Inferior parietal cortex (tissue), 1 donor: ENCODE measurements at regions not wholly inside any gene's neighbourhood (a gene's known extent, or its start where the extent isn't known, plus 50 kb on each side); places are given as distances from the start of the nearest gene placed in this dataset.

ENCODE experiments used
- DNase-seq: peaks from one replicate; pipeline ENCODE4 v3.0.0-alpha.2; 2016; ENCODE audit errors: extremely low spot score

DNA sequence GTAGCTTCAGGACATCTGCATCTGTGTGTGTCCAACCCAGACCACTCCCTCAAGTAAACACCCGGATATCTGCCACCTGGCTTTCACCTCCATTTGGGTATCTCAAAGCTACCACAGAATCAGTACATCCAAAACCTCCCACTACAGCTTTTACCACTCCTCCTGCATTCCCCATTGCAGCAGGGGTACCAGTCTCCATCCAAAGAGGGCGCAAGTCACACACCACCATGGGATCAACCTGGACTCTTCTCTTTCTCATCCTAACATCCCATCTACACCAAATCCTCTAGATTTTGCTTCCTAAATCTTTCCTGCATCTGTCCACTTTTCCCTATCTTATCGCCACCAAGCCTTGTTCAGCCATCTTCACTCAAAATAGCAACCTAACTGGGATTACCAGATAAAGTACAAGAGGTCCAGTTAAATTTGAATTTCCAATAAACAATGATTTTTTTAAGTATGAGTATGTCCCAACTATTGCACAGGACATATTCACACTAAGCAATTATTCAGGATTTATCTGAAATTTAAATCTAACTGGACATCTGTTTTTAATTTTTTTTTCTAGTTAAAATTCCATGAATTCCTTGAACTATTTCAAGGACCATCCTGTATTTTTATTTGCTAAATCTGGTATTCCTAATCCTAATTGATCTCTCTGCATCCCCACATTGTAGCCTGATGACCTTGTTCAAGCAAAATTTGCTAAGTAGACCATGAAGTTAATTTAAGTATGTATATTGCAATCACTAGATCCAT lies 164.3 kb upstream of the MLN start:
- DNase-seq, result no peak

DNA sequence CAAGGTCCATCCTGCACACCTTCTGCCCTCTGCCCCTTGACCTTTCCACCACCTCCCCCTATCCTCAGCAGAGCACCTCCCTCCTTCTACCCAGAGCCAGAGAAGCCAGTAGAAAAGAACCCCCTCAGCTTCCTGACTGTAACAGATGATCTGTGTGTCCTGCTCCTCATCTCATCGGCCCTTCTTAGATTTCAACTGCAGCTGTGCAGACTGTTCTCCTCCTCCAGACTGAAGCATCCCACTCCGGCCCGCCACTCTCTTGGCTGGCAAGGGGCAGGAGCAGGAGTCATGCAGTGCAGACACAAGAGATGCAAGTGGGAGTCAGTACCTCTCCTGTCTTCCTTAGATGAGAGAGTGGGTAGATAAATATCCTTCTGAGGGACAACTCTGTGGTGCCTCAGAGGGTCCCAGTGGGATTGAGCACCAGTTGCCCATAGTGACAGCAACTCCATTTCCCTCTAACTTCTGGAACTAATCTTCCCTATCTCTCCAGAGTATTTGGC lies 163.5 kb upstream of the MLN start:
- no peak for DNase-seq

DNA sequence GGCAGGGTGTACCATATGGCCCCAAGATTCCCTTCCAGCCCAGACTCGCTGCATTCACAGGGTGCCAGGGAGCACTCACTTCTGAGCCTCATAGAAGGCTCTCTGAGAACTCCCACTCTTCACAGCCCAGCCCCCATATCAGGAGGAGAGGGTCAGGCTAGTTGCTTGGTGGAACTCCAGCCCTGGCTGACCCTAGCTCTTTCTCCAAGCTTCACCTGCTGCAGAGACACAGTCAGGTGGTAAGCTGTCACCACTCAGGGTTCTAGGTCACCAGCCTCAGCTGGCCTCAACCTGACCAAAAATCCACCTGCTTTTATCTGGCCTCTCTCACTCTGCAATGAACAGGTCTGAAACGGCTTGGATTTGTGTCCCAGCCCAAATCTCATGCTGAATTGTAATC lies 162.7 kb upstream of the MLN start:
- no peak for DNase-seq

DNA sequence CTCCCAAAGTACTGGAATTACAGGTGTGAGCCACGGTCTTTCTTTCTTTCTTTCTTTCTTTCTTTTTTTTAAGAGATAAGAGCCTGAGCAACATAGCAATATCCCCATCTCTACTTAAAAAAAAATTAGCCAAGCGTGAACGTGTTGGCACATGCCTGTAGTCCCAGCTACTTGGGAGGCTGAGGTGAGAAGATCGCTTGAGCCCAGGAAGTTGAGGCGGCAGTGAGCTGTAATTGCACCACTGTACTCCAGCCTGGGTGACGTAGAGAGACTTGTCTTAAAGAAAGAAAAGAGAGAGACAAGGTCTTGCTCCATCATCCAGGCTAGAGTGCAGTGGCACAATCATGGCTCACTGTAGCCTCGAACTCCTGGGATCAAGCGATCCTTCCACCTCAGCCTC lies 162.0 kb upstream of the MLN start:
- no peak for DNase-seq

DNA sequence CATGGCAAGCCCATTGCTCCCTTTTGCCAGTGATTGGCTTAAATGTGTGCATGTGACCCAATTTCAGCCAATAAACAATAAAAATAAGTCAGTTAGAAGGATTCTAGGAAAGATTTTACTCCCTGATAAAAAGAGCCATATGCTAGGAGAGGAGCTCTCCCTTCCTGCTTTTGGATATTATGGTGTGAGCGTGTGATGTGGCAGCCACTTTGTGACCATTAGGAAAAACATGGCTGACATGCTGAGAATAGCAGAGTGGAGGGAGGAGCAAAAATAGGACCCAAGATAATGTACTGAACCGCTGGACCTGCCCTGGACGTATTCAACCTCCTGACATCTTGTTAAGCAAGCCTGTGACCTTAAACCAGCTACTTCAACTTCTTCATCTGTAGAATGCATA lies 160.6 kb upstream of the MLN start:
- no peak for DNase-seq

DNA sequence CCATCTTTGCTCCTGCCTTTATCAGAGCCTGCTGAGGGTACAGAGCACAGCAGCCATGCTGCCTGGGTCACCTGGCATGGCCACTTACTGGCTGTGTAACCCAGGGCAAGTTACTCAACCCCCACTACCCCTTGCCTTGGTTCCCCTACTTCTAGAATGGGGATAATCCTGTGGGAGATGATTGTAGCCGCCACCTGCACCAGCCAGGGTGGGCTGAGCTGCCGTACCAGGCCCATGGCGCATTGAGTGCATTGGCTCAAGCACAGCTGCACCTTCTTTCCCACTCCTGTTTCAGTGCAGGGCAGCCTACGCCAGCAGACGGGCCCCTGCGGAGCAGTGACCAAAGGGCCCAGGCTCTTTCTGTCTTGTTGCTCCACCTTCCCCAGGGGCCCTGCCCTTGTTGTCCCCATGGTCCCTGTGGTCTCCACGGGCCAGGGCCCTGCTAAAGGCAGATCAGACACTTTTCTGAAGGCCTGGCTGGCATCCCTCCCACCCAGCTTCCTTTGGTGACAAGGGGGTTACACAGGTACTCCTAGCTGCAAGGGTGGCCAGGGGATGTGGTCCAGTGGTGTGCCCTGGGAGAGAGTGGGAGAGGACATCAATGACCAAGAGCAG lies 159.4 kb upstream of the MLN start:
- no peak for DNase-seq

DNA sequence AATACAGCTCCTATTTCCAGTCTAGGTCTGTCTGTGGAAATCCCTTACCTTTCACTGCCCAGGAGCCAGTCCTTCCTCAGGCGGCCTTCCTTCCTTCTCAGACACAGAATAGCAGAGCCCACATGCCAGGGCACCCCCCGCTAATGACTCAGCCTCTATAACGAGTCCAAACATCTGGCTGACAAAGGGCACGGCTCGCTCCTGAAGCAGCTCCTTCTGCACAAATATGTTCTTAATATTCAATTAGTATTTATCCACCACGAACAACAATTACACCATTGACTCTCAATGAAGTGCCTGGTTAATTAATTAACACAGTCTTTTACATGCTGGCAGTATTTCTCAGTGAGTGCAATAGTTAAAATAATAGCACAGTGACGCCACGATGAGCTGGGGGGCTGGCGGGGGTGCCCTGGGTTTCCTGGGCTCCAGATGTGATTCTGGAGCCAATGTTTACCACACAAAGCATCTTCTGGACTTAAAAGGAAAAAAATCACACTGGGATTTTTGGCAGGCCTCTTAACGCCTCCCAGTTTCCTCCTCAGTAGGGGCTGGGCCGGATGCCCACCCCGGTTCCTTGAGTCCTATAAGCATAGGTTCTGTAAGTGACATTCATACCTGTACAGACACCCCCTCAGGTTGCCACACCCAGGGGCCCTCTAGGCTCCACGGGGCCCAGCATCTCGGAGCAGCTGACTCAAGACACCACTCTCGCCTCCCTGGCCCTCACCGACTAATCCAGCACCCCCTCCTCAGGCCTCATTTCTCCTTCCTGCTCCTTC lies 158.6 kb upstream of the MLN start:
- no peak for DNase-seq

DNA sequence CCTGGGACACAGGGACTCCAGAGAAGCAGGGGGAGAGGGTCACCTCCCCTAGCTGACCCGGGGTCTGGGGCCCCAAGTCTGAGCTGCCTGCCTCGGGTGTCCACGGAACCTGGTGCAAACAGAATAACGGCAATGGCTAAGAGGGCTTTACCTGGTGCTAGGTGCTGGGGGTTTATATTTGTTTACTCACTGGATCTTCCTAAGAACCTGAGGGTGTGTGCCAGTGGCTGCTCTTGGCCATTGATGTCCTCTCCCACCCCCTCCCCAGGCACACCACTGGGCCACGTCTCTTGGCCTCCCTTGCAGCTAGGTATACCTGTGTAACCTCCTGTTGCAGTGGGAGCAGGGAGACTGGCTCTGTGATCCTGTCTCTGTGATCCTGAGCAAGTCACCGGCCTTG lies 157.9 kb upstream of the MLN start:
- DNase-seq, result no peak

DNA sequence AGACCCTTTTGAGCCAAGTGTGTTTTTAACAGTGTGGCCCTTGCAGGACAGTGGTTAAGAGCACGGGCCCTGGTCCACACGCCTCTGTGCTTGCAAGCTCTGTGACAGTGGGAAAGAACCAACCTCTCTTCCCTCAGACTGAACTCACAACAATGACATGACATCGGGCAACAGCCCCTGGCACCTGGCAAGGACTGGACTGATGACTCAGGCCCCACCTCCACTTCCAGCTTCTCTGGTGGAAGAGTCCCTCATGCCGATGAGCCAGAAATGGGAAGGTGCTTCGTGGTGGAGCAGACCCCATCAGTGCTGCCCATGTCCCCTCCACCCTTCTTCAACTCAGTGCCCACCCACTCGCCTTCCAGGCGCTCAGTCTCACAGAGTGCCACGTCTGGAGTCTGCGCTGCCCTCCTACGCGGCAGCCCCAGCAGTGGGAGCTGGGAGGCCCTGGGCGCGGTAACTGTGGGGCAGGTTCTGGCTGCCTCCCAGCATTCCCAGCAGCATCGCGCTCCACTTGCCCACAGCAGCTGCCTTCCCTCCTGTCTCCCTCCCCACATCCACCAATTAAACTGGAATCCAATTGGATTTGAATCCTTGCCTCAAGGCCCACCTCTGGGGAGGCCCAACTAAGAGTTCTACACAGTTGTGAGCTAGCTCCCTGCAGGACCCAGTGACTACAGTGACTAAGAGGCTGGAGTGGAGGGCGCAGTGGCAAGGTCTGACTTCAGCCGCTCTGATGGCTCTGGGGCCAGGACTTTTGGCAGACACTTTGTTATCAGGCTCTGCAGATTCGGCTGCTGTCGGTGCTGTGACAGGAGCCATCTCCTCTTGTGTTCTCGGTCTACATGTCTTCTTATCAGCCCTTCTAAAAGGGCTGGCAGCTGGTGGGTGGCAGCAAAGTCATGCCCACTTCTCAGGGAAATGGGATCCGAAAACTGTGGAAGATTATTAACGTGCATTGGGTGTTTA lies 156.8 kb upstream of the MLN start:
- DNase-seq, result no peak

DNA sequence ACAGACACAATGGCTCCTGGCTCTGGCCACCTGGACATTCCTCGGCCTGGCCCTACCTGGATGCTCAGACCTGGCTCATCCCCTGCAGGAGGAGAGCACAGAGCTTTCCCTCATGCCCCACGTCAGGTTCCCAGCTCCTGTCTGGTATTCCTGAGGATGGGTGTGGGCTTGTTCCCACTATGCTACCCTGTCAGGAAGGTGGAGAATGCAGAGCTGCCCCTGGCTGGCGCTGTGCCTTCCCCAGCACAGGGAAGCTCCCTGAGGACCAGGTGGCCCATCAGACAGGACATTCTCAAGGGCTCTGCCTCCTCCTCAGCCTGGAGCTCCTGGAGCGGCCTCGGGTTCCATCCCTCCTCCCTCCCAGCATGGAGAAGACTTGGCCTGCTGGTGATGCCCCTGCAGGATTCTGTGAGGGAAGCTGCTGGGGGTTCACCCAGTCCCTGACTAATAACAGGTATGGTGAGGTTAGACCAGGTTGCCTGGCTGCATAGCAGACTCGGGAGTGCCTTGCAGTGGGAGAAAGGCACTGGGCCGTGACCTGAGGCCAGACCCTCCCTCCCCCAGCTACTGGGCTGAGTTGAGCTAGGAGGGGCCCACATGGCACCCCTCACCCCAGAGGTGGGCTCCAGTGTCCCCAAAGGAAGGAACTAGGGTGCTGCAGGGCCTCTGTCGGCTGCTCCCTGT lies 156.0 kb upstream of the MLN start:
- DNase-seq, result no peak

DNA sequence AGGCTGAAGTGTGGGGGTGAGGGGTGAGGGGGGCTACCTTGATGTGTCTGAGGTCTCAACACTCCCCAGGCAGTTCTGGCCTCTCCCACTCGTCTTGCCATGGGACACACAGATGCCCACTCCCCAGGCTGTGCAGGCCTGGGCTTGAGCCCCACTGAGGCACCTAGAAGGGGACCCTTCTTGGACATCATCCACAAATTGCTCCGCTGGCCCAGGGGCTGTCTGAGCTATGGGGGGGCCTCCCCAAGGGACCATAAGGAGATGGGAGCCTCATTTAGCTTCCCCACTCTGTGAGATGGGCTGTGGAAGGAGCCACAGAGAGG lies 155.5 kb upstream of the MLN start:
- no peak for DNase-seq

DNA sequence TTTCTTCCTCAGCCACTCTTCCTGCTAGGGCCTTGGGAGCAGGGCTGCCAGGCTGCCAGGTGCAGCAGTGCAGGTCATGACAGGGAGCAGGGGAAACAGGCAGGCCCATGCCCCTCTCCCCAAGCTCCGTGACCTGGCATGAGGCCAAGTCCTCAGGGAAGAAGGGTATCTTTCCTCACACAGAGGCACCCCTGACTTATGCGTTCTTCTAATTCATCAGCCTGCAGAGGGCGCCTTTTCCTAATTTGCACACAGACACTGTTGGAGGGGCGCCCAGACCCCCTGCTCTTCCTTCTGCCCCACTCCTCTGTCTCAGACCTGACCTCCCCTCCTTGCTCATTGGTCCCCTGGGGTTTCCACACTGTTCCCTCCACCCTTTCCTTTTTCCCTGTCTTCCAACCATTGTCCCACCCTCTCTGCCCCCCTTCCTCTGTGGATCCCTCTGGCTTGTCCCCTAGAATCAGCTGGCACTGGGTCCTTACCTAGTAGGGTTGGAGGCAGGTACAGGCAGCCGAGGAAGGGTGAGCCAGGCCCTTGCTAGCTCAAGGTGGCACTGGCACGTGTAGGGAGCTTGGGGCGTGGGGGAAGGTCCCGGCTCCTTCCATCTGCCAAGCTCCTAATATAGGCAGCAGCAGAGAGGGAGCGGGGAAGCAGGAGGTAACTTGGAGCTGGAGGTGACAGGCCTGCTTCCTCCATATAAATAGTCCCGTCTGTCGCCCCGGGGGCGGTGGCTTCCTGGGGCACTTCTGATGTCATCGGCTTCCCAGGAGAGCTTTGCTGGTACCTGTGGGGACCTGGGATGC lies 154.9 kb upstream of the MLN start:
- DNase-seq, result no peak

DNA sequence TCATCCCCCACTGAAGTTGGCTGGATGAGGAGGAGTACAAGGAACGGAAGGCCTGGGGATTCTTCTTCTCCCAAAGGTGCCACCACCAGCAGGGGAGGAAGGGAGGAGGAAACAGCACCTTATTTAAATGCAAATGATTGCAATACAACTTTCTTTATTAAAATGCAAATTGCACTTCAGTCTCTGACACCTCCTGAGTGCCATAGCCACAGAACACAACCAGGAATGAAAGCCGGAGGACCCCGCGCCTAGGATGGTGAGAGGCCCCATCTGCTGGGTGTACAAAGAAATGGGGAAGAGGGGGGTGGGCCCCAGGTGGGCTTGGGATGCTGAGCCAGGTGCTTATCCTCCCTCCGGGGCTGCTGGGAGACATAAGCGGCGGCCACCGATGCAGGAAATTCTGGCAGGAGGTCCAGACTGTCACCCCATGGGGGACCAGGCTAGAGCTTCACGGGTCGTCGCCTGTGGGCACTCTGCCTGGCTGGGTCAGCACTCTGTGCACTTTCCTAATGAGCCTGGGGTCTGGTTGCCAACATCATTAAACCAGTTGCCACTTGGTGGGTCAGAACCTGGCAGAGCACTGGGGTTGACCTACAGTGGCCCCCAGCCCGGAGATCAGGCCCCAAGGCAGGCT lies 154.2 kb upstream of the MLN start:
- no peak for DNase-seq

DNA sequence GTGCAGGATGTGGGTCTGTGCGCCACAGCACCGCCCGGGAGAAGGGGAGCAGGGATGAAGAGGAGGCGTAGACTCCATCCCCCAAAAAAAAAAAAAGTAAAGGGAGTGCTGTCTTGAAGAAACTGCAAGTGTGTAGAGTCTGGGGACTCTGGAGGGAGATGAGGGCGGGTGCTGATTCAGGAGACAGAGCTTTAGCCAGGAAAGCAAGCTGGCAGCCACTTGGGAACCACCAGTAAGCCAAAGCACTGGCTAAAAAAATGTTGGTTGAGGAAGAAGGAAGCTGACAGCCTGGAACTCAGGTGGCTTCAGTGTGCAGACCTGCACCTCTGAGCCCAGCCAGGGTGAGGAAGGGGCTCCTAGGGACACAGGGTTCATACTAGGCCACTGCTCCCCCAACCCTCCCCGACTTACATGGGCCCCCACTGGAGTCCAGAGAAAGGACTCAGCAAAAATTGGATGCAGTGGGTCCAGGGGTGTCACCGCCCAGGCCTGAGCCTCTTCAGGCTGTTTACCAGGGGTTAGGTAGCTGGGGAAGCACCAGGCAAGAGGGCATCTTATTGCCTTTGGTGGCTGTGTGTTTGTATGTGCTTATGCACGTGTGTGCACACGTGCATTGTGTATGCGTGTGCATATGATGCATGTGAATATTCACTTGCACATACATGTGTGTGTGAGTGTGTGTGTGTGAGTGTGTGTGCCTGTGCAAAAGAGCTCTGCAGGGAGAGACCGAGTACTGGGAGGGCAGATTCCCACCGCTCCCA lies 153.5 kb upstream of the MLN start:
- no peak for DNase-seq

DNA sequence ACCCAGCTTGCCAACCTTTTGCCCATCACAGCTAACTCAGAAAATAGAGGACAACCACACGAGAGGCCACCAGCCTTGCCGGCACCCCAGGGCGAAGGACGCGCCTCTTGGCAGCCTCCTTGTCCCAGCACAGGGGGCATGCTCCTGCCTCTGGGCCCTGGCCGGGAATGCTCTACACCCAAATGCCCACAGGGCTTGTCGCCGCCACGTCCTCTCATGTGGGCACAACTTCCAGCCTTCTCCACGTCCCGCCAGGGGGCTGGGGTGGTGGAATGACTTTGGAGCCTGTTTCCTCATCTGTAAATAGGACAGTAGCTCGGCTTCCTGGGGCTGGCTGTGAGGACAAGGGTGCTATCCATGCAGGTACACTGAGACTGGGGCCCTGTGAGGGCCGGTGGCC lies 152.4 kb upstream of the MLN start:
- DNase-seq, result no peak

DNA sequence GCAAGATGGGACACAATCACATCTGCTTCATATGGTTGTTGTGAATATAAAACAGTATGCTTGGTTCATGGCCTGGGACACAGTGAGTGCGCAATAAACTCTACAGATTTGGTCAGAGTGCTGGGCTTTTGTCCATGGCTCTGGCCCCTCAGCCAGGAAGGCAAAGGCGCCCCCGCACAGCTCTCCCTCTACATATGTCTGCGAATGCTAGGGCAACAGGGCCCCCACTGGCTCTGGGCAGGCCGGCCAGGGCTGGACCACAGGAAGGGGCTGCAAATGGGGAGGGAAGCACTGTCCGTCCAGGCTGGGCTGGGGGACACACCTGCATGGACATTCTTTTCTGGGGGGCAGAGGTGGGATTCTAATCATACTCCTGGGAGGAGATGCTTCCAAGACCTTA lies 151.8 kb upstream of the MLN start:
- no peak for DNase-seq

DNA sequence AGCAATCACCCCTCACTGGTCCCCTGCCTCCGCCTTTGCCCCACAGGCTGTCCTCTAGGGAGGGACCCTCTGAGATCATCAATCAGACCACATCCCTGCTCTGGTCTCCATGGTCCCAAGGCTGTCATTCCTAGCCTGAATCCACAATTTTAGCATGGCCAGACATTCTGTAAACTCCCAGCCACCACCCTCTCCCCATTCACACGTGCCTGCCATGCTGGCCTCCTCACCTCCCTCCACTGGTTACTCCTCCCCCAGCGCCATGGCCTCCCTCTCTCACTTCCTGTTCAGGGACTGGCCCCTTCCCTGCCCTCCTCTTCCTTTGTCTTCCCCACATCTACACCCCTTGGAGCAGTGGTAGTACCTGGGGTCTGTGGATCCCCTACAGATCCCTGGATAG lies 150.7 kb upstream of the MLN start:
- DNase-seq, result no peak

DNA sequence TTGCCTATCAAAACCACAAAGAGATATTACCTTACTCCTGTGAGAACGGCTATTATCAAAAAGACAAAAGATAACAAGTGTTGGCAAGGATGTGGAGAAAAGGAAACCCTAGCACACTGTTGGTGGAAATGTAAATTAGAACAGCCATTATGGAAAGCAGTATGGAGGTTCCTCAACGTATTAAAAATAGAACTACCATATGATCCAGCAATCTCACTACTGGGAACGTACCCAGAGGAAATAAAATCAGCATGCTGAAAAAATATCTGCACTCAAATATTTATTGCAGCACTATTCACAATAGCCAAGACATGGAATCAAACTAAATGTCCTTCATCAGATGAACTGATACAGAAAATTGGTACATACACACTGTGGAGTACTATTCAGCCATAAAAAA lies 149.4 kb upstream of the MLN start:
- no peak for DNase-seq

DNA sequence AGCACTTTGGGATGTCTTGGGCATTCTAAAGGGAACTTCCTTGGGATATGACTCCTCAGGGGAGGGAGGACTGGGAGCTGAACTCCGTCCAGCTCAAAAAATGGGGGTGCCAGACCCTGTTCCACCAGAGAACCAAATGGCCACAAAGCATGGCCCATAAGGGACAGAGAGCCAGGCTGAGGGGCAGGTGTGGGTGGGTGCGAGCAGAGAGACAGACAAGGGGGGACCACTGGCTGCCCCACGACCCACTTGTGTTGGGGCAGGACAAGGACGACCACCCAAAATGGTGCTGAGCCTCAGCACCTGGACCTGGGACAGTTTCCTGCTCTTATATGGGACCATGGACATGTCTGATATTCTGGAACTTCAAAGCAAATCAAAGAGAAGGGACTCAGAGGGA lies 148.2 kb upstream of the MLN start:
- no peak for DNase-seq
